GM20431 (cell line): ENCODE measurements at regions not wholly inside any gene's neighbourhood (a gene's known extent, or its start where the extent isn't known, plus 50 kb on each side); places are given as distances from the start of the nearest gene placed in this dataset.
"Not testable (repeated sequence)": the region's sequence is repeated elsewhere in the genome, so short reads cannot be mapped to it uniquely, and the experiment has no call there.

Experiments
- in situ Hi-C: fragments of 300-500 bp; cut with MseI, MboI; formaldehyde crosslinking; loops from one replicate; pipeline ENCODE4 v1.15.0; 2020; ENCODE audit warnings: low sequenced_read_pairs; ENCODE audit not compliant: unreplicated experiment

DNA sequence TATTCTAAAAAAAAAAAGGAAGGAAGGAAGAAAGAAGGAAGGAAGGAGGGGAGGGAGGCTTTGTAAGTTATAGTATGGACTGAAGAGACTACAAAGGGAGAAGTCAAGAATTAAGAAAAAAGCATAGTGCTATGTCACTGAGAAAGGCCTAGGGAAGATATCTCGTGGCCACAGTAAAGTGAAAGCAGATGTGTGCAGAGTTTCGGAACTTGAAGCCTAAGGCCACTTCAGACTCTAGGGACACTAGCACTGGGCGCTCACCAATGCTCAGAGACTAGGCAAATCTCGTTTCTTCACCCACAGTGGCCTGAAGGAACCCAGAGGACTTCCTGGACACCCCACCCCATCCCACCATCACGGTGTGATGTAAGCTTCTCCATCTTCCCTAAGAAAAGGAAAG is 181.4 kb upstream of the TRPM3 start:
- in situ Hi-C loops, result no loop called here

DNA sequence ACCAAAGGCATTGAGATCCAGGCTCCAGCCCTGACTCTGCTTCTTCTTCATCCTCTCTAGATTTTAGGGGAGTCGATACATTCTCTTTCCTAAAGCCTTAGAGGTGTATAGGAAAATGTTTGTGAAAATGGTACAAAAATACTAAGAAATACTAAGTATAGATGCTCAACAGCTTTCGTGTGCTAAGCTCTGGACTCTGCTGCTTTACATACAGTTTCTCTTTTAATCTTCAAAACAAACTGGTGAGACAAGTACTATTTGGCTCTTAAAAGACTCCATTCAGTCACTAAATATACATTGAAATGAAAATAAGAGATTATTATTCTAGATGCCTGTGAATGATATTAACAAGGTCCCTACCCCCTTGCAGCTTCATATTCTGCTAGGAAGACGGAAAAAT is 174.5 kb upstream of the TRPM3 start:
- in situ Hi-C loops, result no loop called here

DNA sequence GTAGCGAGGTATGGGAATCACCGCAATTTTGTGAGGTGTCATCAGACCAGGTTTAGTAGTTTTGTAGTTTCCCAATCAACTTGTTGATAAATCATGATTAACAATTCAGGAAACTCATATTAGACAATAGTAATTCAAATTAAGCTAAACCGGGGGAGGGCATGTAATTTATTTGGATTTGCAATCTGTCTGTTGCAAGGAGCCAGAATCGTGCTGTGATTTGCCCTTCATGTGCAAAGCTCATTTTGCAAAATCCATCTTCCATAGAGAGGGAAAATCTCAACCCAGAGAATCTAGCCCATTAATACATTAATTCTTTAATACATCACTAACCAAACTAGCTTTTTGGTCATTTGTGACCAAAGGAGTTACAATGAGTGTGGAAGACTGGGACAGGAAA is 164.7 kb upstream of the TRPM3 start:
- in situ Hi-C loops, result no loop called here

DNA sequence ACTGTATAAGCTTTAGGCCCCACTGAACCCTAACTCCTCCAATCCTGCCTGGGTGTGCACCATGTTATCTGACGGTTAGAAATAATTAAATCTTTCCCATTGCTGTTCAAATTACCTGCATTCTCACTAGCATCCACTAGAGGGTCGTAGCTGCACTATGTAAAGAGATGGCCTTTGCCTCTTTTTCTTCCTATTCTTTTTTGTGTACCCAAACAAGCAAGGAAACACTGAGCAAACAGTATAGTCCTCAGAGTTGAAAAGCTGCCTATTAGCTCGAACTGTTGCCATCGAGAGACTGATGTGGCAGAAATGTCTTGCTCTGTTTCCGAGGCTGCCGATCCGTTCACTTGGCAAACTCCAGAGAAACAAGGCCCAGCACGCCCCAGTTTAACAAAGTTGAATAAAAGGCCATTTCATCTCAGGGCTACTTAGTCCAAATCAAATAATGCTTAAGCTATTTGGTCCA is 163.8 kb upstream of the TRPM3 start:
- in situ Hi-C loops, result no loop called here

DNA sequence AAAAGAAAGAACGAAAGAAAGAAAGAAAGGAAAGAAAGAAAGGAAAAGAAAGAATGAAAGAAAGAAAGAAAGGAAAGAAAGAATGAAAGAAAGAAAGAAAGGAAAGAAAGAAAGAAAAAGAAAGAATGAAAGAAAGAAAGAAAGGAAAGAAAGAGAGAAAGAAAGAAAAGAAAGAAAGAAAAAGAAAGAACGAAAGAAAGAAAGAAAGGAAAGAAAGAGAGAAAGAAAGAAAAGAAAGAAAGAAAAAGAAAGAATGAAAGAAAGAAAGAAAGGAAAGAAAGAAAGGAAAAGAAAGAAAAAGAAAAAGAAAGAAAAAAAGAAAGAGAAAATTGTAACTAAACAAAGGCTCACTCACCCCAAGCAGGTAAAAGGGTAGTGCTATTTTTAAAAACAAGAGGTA is 160.7 kb upstream of the TRPM3 start:
- in situ Hi-C loops, result not testable (repeated sequence)

DNA sequence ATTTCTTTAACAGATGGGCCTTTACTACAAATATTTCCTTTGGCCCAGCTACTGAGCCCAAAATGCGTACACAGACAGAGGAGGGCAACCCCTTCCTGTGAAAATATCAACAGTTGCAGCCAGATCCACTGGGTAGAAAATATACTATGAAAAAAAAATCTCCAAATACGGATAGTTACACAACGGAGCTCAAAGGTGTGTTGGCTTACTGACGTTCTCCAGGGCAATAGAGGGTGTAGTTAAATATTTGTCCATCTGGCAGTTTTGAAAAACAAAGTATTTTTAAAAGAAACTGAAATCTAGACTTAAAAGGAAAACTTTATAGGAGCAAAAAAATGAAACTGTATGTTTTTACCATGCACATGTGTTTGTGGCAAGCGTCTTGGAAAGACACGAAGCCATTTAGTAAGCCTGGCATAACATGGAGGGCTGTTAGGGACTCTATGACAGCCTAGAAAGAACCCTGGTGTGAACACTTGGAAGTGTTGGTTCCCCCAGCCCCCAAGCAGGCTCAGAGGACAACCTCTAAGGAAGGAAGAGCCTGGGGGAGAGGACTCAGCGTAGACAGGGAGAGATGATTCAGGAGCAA is 157.8 kb upstream of the TRPM3 start:
- in situ Hi-C loops, result no loop called here

DNA sequence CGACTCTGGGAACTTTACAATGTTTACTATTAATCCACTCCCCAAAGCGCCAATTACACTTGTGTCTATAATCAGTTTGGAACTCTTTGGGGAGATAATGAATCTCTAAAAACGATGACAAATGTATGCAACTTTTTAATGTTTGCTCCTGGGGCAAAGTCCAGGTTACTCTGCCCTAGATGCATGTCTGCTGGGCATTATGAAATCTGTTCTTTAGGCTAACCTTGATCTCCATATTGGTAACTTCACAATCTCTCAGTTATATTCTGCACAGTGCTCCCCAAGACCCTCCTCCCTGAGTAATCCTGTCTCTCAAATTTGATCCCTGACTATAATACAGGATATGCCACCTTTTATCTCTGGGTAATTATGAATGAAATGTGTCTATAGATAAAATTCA is 152.2 kb upstream of the TRPM3 start:
- in situ Hi-C loops, result no loop called here

DNA sequence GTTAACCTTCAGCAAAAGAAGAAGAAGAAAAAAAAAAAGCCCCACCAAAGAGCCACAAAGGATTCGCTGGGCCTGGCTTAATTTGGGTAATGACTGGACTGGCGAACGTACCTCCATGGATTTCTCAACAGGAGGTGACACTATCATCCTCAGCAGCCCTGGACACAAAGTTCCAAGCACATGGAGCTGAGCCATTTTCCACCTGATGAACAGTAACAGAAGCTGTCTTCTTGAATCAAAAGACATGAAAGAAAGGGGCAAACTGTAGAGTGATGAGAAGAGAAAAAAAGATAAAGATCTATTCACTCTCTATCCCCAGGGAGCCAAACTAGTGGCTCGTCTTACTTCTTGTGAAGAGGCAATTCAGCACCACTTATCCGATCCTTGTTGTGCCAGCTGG is 150.2 kb upstream of the TRPM3 start:
- in situ Hi-C loops, result no loop called here

DNA sequence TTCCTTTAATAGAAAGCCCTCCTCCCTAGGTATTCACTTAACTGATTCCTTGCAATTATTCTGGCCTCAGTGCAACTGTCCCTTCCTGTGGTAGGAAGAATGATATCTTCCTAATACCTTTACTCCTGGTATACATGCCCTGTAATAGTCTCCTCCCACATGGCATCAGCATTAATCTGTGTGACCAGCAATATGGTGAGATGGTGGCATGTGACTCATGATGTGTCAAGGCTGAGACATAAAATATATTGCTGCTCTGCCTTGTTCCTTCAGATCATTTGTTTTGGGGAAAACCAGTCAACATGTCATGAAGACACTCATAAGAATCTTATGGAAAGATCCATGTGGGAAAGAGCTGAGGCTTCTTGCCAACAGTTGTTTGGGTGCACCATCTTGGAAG is 149.1 kb upstream of the TRPM3 start:
- in situ Hi-C loops, result no loop called here

DNA sequence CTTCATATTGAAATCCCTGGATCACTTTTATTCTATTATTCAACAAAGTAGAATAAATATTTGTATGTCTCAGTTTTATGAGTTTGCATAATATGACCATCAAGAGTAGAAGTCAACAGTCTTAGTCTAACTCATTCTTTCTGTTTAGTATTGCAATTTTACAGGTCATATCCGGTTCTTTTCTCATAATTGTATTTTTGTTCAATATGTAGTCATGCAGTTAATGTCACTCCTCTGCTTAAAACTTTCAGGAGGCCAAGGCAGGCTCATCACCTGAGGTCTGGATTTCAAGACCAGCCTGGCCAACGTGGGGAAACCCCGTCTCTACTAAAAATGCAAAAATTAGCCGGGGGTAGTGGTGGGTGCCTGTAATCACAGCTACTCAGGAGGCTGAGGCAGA is 148.4 kb upstream of the TRPM3 start:
- in situ Hi-C loops, result no loop called here

DNA sequence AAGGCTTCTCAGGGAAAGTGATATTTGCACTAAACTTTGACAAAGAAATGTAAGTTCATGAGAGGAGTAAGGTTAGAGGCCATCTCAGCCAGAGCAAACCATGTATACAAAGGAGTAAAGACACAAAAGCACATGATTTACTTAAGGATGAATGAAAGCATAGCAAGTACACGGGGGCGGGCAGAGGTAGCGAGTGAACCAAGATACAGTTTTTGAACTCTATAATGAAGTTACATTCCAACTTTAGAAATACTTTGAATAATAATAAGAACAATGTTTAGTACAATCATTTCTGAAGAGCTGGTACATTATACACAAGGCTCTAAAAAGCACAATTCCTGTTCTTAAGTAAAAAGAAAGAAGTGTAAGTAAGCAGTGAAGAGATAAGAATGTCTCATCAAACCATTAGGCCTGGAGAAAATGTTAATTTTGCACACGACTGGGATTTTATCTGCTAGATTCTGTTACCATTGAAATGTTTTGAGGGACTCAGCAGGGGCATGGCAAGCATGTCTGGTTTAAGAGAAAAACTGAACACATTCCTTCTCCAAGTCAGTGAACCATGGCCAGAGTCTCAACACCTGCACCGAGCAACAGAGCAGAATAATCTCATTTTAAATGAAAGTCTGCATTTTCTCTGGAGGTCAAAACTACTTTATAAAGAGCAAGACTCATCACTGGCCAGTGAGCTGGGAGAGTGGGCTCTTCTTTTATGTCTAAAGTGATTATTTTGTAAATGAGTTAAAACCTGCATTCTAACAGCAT is 147.6 kb upstream of the TRPM3 start:
- in situ Hi-C loops, result no loop called here

DNA sequence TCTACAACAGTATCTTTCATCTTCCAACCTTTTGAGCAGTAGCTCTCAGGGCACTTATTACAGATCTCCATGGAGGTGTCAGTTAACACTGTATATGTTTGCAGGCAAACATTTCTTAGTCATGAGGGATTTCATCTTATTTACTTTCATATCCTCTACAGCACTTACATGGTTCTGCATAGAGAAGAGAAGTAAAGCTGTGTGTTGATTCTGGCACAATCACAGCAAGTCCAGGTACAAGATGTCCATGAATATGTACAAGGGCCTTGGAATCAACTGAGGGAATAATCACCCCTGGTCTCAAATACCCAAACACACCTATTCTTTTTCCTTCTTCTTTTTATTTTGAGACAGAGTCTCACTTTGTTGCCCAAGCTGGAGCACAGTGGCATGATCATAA is 142.0 kb upstream of the TRPM3 start:
- in situ Hi-C loops, result no loop called here

DNA sequence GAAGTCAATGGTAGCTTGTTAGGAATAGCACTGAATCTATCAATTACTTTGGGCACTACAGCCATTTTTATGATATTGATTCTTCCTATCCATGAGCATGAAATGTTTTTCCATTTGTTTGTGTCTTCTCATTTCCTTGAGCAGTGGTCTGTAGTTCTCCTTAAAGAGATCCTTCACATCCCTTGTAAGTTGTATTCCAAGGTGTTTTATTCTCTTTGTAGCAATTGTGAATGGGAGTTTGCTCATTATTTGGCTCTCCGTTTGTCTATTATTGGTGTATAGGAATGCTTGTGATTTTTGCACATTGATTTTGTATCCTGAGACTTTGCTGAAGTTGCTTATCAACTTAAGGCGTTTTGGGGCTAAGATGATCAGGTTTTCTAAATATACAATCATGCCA is 139.0 kb upstream of the TRPM3 start:
- in situ Hi-C loops, result not testable (repeated sequence)

DNA sequence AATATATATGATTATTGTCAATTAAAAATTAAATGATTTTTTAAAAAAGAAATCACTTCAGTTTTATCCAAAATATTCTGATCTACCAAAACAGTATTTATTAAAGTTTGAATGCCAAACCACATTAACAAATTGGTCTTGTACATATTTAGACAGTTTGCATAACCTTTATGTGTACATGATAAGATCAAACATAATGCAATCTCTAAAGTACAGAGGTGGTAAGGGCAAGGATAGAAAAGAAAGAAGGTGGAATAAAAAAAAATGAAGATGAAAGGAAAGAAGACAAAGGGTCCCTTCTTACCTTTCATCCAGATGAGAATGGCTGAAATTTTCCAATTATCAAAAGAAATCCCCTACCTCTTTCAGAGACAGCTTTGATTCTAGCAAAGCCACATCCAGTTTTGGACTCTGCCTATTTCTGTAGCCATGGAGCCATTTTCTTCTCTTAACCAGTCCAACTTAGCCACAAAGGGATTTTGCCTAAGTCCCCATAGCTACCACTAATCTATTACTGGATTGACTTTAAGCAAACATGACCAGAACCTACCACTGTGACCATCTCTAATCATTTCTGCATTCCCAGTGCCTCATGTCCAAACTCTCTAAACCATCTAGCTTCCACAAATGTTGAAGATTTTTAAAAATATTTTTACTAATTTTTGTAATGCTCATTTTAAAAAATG is 133.3 kb upstream of the TRPM3 start:
- in situ Hi-C loops, result no loop called here

DNA sequence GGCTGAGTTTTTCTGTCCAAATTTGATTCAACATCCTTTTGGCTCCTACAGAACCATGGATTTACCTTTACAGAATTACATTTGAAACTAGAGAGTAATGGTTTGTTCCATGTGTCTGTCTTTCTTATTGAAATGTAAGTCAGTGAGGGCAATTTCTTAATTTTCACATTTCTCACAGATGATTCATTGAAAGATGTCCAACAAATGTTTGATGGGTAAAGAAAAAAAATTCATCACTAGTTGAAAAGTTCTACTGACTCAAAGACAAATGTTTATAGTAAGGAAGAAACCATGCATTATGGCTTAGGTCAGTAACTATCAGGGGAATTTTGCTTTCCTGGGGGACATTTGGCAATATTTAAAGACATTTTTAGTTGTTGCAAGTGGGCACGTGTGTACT is 131.6 kb upstream of the TRPM3 start:
- in situ Hi-C loops, result no loop called here

DNA sequence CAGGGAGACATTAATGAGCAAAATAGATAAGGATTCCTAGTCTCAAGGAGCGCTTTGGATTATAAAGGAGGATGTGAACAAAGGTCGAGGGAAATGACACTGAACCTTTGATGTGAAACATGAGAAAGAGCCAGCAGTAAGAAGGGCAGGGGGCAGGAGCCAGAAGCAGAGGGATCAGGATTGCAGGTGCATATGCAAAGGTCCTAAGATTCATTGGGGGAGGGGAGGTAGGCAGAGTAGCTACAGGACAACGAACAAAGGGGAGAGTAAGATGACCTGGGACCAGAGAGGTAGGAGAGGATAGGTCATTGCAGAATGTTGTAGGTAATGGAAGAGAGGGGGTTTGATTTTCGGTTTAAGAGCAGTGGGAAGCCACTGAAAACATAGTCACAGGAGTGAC is 129.2 kb upstream of the TRPM3 start:
- in situ Hi-C loops, result no loop called here

DNA sequence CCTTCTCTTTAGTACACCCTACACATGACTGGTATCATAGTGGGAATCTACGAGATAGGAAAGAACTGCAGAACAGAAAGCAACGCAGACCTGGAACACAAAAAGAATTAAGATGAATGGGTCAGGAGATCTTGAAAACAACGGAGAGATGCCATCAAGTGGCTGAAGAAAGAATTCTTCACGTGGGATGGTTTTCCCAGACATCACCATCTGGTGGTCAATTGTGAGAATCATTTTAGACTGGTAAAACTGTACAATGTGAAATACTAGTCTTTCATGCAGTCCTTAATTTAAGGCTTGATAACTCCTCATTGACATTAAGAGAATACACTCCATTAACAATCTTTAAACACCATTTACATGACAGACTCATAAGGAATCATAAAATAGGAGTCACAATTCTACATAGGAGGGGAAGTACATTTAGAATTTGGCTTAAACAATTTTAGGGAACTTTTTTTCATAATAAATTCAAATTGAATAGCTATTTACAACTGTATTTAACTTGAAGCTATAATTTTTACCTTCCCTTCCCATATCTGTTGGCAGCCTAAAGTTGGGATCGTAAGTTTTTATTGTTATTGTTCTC is 128.4 kb upstream of the TRPM3 start:
- in situ Hi-C loops, result no loop called here

DNA sequence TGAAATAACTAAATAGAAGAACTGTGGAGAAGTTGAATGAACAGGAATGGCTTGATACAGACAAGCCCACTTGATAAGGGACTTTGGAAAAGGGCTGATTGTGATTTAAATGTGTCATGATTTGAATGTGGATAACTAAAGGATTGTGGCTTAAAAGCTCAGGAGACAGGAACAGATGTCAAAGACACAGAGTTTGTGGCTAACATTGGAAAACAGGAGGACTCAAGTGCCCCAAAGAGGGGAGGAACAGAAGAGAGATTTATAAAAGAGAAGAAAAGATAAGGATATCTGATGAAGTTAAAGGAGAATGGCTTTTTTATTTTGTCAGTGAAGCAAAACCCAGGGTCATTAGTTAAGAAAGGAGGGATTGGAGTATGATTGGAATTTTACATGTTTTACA is 124.2 kb upstream of the TRPM3 start:
- in situ Hi-C loops, result no loop called here

DNA sequence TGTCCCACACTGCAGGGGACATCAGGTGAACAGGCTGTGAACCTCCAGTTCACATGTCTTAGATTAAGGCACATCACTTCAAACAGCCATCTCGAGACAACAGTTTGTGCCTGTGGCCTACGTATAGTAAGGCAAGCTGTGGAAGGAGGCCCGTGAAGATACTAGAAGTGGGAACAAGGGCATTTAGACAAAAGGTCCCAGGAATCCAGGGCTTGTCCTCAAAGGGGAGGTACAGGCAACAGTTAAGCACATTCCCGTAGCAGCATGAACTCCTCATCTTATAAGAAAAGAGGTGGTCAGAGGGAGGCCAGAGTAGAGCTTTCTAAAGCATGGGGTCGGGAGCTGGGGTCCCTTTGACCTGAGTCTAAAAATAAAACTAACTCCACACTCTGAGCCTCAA is 122.5 kb upstream of the TRPM3 start:
- in situ Hi-C loops, result no loop called here

DNA sequence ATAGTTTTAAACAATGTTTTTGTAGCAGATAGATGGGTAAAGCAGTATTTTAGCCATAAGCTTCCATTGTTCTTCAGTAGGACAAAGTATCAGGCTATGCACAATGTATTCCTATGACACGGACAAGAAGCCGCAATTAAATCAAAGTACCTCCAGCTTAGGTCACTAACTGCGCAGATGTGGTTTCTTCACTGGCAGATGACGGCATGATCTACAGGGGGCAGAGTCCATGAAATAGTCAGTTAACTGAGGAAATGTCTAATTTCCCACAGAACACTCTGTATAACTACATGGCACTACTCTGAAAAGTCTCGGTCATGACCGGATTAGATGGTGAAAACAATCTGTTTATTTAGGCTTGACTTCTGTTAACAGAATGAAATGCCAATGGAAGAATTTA is 120.7 kb upstream of the TRPM3 start:
- in situ Hi-C loops, result no loop called here

DNA sequence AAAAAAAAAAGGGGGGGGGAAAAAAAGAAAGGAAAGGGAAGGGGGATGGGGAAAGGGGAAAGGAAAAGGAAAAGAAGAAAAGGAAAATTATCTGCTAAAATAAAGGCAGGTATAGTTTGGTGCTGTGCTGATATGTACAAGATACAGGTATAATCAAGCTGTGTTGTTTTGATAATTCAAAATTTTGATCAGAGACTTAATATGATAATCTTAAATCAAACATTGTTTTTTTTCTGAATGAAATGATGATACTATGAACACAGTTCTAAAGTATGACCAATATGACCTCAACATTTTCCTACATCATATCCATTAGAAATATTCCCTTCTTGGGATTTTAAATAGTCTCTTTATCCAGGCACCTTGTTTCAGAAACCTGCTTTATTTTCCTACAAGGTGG is 115.6 kb upstream of the TRPM3 start:
- in situ Hi-C loops, result no loop called here
